ENCODE measurements at regions not wholly inside any gene's neighbourhood (a gene's known extent, or its start where the extent isn't known, plus 50 kb on each side); places are given as distances from the start of the nearest gene placed in this dataset.
"Not testable (repeated sequence)": the region's sequence is repeated elsewhere in the genome, so short reads cannot be mapped to it uniquely, and the experiment has no call there.

- Histone ChIP-seq H3K36me3 (ENCODE audit: insufficient read depth, low read length) (no peaks in the 10 kb centered on the region), H3K4me1 (ENCODE audit: insufficient read depth, low read length, severe bottlenecking) (no peaks in the 10 kb centered on the region), H3K9me2 (ENCODE audit: low read depth, low read length) (no peaks in the 10 kb centered on the region), H3K9ac (ENCODE audit: low read length) (no peak overlapping the region), H3F3A (ENCODE audit: insufficient read depth, low read length) (no peaks in the 10 kb centered on the region), H3K79me2 (ENCODE audit: insufficient read depth, low read length) (no peaks in the 10 kb centered on the region), H3K9me3 (ENCODE audit: low read length) (no peaks in the 10 kb centered on the region), H3K4me2 (ENCODE audit: low read length) (peak overlapping the region; percentile 11), H3K27ac (ENCODE audit: low read depth, low read length, poor library complexity, severe bottlenecking) (no peak overlapping the region), H4K20me1 (ENCODE audit: insufficient read depth, low read length) (no peaks in the 10 kb centered on the region), H3K27me3 (ENCODE audit: insufficient read depth, low read length) (no peaks in the 10 kb centered on the region), H2AFZ (ENCODE audit: low read length) (0 out of 2 replicates have a peak overlapping the region, but pooled peaks have one; percentile 89), H3K4me3 (ENCODE audit: low read depth, low read length, poor library complexity, severe bottlenecking) (no peak overlapping the region)
- no peak for TF ChIP-seq EZH2 (IDR thresholded peaks at IDR 0.05; ENCODE audit: borderline replicate concordance, low read length)
- no peak for TF ChIP-seq CTCF (IDR thresholded peaks at IDR 0.05; ENCODE audit: low read length)
Measured at GRCh38 chr5:130836729-130837649, 328.1 kb downstream of the HINT1 start.

DNA sequence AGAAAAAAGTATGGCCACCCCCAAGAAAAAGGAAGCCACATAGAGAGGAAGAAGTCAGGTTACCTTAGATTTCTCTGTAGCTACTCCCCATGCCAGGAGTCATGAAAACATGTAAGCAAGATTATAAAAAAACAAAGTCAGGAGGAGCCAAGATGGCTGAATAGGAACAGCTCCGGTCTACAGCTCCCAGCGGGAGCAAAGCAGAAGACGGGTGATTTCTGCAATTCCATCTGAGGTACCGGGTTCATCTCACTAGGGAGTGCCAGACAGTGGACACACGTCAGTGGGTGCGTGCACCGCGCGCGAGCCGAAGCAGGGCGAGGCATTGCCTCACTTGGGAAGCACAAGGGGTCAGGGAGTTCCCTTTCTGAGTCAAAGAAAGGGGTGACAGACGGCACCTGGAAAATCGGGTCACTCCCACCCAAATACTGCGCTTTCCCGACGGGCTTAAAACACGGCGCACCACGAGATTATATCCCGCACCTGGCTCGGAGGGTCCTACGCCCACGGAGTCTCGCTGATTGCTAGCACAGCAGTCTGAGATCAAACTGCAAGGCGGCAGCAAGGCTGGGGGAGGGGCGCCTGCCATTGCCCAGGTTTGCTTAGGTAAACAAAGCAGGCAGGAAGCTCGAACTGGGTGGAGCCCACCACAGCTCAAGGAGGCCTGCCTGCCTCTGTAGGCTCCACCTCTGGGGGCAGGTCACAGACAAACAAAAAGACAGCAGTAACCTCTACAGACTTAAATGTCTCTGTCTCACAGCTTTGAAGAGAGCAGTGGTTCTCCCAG, 347.3 kb downstream of the HINT1 start:
- H3K4me1 ChIP-seq (ENCODE audit: insufficient read depth, low read length, severe bottlenecking); H3K9ac ChIP-seq (ENCODE audit: low read length); H3K9me3 ChIP-seq (ENCODE audit: low read length); H3K4me3 ChIP-seq (ENCODE audit: low read depth, low read length, poor library complexity, severe bottlenecking); H3K4me2 ChIP-seq (ENCODE audit: low read length); H4K20me1 ChIP-seq (ENCODE audit: insufficient read depth, low read length); H3K27me3 ChIP-seq (ENCODE audit: insufficient read depth, low read length); H3F3A ChIP-seq (ENCODE audit: insufficient read depth, low read length); H3K27ac ChIP-seq (ENCODE audit: low read depth, low read length, poor library complexity, severe bottlenecking); H3K79me2 ChIP-seq (ENCODE audit: insufficient read depth, low read length); H3K36me3 ChIP-seq (ENCODE audit: insufficient read depth, low read length); H3K9me2 ChIP-seq (ENCODE audit: low read depth, low read length); H2AFZ ChIP-seq (ENCODE audit: low read length): not testable (repeated sequence)

DNA sequence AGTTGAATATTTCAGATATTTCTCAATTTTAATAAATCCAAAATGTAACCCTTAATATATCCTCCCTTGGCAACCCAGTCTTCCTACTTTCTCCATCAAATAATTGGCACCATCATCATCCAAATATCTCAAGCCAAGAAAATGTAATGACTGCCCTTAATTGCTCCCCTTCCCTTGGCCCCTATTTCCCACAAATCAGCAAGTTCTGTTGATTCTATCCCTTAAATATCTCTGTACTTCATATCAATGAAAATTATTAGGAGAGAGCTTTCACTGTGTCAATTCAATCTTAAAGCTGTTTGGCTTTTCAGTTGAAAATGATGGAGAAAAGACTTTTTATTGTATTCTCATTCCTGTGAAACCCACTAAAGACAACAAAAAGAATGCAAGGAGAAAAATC, 349.8 kb downstream of the HINT1 start:
- H3K27me3 ChIP-seq (ENCODE audit: insufficient read depth, low read length) = no peaks in the 10 kb centered on the region
- no peak overlapping the region for H2AFZ ChIP-seq (ENCODE audit: low read length)
- no peak overlapping the region for H3K27ac ChIP-seq (ENCODE audit: low read depth, low read length, poor library complexity, severe bottlenecking)
- no peaks in the 10 kb centered on the region for H3K9me2 ChIP-seq (ENCODE audit: low read depth, low read length)
- H3K79me2 ChIP-seq (ENCODE audit: insufficient read depth, low read length) = no peaks in the 10 kb centered on the region
- TF ChIP-seq EZH2 (IDR thresholded peaks at IDR 0.05; ENCODE audit: borderline replicate concordance, low read length) (no peak), CTCF (IDR thresholded peaks at IDR 0.05; ENCODE audit: low read length) (no peak)
- H3K9me3 ChIP-seq (ENCODE audit: low read length) = no peaks in the 10 kb centered on the region
- no peaks in the 10 kb centered on the region for H4K20me1 ChIP-seq (ENCODE audit: insufficient read depth, low read length)
- H3K9ac ChIP-seq (ENCODE audit: low read length) = no peak overlapping the region
- no peak overlapping the region for H3K4me3 ChIP-seq (ENCODE audit: low read depth, low read length, poor library complexity, severe bottlenecking)
- no peaks in the 10 kb centered on the region for H3K4me1 ChIP-seq (ENCODE audit: insufficient read depth, low read length, severe bottlenecking)
- no peak overlapping the region for H3K4me2 ChIP-seq (ENCODE audit: low read length)
- H3F3A ChIP-seq (ENCODE audit: insufficient read depth, low read length) = no peaks in the 10 kb centered on the region
- H3K36me3 ChIP-seq (ENCODE audit: insufficient read depth, low read length) = no peaks in the 10 kb centered on the region
